NCI-H748 (cell line): ENCODE measurements at regions not wholly inside any gene's neighbourhood (a gene's known extent, or its start where the extent isn't known, plus 50 kb on each side); places are given as distances from the start of the nearest gene placed in this dataset.

Experiments used
- DNase-seq: peaks from one replicate; lab custom pipeline; 2025; ENCODE audit not compliant: unreplicated experiment; lab: John Stamatoyannopoulos, UW

DNA sequence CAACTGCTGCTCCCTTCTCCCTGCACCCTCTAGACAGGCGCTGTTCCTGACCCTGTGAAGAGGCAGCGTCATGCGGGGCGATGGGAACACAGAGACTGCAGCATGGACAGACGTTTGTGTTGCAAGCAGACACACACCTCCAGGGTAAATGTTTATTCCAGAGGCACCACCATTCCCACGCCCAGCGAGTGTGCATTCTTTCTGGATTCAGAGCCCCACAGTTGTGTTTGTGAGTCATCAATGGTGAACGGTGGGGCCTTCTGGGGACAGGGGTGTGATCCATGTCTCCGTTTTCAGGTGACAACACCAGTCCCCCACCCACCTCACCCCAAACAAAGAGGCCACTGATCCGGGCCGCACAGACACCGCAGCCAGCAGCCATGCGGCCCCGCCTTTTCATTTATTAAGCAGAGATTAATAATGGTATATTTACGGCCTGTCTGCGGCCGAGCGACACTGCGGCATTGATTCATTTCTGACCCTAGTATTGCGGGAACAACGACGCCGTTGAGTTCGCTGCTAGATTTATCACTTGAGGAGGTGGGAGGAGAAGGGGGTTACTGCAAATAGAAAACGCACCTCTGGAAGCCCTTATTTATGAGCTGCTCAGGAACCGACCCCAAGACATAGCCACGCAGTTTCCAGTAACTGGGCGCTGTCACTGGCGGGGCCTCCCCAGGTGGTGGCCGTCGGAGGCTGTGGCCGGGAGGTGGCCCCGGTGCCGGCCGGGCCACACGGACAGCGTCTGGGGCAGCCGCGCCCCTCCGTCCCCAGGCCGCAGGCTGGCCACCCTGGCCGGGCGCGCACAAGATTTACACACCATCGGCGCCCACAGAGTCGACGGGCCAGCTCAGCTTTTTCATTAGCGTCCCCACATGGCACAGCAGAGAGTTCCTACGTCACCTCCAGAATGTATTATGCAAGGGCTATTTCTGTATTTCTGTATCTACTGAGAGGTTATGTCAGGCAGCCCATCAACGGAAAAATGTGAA, 367.6 kb downstream of the THBS2 start:
- no peak for DNase-seq

DNA sequence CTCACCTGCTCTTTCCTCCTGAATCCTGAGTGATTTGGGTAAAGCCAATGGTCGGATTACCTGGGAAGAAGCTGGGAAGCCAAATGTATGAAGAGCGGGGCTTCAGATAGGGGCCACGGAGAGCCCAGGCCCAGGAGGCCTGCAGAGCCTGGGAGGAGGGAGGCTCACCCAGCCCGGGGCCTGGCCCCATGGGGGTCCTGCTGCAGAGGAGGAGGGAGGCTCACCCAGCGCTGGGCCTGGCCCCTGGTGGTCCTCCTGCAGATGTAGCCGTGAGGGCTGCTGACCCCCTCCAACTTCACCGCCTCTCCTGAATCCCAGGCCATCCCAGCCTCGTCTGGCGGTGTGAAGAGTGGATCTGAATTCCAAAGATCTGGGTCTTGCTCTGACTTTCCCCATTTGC, 368.4 kb downstream of the THBS2 start:
- no peak for DNase-seq

DNA sequence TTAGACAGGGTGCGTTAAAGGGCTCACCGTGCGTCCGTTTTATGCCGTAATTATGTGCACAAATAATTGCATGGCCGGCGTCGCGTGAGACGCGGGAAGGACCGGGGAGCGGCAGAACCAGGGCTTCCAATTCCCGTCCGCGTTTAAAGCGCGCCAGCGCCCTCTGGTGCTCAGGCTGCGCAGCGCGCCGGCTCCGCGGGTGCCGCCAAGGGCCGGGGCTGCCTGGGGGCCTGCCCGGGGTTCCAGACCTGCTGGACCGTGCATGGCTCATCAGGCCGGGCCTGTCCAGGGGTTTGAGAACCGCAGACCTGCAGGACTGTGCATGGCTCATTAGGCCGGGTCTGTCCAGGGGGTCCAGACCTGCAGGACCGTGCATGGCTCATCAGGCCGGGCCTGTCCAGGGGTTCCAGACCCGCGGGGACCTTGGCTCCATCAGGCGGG, 369.0 kb downstream of the THBS2 start:
- DNase-seq: peak; percentile 84

DNA sequence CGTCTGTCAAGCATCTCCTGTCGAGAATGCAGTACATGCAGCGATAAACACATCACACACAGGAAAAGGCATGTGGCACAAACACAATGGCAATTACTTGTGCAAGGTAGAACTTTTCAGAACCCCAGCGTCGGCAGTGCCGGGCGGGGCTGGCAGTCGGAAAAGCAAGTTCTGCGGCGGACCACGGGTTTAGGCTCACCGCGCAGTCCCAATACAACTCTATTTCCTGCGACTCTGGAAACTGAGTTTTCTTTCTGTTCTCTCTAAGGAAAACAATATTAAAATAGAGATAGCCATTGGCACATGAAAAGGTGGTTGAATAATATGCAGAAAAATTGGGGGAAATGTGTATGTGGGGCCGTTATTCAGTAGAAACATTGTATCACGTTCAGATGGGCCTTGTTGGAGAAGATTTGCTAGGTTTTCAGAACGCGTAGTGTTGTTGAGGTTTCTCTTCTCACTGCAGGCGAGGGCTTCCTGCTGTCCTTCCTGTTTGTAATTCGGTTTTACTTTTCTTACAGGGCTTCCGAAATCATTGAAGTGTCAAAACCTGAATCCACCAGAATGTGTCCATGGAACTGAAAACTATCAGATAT, 369.5 kb downstream of the THBS2 start:
- DNase-seq: no peak

DNA sequence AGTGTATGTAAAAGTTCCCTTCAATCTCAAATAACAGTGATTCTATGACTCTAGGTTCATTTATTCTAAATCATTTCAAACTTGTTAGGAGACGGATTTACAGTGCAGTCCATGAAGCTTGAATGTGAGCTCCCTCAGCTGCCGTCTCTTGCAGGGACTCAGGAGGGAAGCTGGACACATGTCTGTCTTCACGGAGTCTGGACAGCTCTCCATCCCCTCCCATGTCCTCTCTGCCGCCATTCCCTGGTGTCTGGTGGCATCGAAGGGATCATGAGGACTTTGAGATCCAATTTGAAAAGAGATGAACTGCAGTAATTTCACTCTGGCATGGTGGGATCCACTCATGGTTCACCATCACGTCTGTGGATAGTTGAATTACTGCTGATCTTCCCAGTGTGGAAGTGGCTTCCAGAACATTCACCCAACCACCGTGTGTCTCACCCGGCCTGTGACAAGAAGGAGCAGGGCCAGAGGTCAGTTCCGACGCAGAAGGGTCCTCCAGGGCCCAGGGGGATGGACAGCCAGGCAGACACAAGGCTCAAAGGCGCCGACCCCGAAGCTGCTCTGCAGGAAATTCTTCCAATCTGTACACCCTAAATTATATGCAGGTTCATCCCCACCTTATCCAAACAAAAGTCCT, 370.1 kb downstream of the THBS2 start:
- DNase-seq: no peak

DNA sequence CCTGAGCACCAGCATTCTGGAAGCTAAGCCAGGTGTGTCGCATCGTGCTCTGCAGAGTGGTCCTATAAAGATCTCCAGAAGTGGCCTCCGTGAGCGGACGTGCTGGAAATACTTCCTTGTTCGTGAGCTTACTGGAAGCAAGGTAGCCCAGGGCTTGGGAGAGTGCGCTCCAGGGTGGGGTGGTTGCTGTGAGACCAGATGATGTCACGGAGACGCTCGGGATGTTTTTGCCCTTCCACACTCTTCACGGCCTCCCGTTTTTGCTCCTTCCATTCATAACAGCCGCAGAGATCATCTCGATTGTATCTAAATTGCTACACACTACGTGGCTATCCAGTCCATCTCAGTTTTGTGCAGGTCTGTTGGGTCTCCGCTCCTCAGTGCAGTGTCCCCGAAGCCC, 373.4 kb downstream of the THBS2 start:
- no peak for DNase-seq

DNA sequence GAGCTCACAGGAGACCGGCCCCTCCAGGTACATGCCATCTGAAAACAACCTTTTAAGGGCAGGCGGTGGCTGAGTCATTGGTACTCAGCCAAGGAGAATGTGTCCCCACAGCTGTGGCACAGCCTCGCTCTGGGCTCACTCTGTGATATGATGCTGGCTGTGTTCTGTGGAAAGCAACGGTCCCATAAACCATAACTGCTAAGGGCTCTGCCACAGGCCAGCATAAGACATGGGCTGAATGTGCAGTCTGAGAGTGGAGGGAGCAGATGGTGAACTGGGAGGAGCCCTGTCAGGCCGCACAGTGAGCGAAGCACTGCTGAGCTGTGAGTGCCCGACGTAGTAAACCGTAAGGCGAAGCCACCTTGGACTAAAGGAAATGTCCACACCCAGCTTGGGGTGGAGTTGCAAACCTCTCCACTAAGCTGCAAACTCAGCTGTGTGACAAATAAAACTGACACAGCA, 375.8 kb downstream of the THBS2 start:
- DNase-seq: peak; percentile 71

DNA sequence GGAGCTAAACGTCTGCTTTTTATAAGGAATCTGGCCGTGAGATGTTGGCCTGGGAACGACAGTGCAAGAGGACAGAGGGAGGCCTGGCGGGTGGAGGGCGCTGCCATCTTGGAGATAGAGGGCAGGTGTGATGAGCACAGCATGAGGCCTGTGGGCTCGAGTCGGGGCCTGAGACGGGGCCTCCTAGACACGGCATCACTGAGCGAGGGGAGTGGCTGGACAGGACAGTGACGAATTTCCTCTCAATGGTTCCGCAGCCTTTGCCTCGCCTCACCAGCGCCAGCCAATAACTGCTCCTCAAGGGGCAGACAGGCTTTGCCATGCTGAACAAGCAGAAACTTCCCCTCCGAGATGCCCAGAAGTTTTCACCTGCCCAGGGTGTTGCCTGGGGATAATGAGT, 376.7 kb downstream of the THBS2 start:
- no peak for DNase-seq

DNA sequence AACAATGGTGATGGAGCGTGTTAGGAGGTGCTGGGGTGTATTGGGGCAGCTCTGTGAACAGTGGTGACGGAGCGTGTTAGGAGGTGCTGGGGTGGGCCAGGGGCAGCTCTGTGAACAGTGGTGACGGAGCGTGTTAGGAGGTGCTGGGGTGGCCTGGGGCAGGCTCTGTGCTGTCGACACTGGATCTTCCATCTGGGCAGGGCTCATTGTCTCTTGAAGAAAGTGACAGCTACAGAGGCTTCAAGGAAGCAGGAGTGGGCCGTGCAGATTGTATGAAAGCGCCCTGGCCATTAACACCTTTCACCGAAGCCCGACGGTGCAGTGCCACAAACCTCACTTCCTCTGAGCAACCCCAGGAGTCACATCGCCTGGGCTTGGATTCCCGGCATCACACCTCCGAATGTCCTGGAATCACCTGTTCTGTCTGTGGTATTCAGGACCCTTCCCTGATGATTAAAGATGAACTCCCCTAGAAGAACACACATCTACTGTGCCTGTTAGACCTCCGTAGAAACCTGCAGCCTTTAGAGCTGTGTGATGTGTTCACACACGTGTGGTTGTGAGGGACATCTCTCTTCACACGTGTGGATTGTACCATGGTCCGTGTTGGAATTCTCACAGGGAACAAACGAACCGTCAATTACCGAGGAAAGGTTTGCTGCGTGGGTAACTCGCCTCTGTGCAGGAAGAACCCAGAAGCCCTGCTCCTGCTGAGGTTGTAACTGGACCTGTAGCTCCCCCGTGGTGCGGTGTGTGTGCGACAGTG, 377.7 kb downstream of the THBS2 start:
- DNase-seq: no peak

DNA sequence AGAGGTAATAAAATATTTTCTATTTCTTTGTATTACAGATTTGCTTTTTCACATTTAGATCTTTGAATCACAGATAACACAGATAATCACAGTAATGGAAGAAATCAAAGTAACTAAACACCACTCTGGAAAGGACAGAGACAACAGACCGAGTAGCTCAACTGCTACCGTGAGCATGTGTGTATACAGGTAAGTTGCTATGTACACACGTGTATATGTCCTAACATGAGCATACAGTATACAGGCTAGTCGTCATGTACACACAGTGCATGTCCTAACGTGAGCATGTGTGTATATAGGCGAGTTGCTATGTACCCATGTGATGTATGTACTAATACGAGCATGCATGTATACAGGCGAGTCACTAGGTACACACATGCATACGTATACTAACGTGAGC, 379.0 kb downstream of the THBS2 start:
- DNase-seq: no peak

DNA sequence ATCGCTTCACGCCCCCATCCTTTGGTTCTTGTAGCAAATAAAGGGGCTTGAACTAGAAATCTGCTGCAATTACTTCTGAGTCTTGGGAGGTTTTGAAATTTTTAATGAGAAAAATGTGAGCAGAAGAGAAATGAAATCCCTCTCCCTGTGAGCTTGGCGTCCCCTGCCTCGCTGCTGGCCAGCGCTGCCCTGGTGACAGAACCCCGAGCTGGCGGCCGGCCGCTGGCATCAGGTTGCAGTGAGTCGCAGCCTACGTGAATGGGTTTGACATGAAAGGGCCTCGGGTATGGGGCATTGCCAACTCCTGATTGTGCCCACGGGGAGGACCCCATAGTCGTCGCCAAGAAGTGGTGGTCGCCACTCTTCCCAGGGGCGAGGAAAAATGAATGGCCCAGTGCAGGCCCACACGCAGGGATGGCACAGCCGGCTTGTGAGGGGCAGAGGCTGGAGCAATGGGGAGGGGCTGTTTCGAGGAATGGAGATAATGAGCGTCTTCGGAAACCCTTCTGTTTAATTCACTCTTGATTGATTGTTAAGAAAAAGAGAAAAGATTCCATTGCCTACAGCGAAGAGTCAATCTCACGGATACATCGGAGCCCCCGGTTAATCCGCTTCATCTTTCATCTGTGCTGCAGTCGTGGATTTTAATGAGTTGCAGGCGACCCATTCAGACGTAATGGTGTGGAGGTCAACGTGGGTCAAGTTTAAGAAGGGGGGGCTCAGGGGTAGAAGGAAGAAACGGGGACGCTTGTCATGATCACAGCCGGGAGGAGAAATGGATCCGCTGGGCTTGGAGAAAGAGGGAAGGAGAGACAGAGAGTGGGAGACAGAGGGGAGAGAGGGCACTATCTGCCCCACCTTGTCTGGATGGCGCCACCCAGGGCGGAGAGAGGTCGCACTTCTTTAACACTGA, 380.1 kb downstream of the THBS2 start:
- DNase-seq: no peak

DNA sequence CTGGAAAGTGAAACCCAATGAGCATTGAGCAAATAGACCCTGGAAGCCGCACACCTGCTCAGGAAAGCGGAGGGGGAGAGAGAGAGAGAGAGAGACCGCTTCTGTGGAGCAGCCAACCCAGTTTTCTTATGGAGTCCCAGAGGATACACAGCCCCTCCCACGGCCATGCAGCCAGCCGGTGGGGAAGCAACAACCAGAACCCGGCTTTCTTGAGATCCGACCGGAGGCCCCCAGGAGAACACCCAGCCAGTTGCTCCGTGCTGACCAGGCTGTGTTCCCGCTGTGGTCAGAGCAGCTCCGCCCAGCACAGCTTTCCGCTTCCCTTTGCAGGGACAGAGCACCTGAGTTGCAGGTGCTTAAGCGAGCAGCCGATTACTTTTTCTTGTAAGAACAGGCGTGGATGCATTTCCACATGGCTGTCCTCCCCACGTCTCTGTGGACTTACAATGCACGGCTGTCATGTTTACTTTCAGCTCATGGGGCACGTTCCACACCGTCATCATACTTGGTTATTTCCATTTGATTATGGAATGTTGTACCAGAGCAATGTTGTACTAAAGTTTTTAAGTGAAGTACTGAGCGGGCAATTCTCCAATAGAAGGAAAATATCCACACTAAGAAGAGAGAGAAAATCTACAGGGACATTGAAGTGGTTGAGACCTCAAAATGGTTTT, 381.9 kb downstream of the THBS2 start:
- peak; percentile 86 for DNase-seq

DNA sequence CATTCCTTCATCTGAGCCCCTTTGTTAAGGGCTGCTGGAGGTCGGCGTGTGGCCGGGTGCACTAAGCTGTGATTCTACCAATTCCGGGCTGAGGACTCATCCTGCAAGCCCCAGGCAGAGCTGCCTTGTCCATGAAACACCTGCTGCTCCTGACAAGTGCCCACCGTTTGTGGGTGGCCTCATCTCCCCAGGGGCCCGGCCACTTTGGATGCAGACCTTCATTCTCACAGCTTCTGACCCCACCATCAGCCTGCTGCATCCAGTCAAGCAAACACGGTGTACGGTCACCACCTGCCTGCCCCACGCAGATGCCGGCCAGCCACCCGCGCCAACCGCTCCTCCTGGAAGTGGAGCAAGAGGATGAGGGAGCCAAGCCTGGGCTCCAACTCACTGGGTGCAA, 382.7 kb downstream of the THBS2 start:
- DNase-seq: peak; percentile 56

DNA sequence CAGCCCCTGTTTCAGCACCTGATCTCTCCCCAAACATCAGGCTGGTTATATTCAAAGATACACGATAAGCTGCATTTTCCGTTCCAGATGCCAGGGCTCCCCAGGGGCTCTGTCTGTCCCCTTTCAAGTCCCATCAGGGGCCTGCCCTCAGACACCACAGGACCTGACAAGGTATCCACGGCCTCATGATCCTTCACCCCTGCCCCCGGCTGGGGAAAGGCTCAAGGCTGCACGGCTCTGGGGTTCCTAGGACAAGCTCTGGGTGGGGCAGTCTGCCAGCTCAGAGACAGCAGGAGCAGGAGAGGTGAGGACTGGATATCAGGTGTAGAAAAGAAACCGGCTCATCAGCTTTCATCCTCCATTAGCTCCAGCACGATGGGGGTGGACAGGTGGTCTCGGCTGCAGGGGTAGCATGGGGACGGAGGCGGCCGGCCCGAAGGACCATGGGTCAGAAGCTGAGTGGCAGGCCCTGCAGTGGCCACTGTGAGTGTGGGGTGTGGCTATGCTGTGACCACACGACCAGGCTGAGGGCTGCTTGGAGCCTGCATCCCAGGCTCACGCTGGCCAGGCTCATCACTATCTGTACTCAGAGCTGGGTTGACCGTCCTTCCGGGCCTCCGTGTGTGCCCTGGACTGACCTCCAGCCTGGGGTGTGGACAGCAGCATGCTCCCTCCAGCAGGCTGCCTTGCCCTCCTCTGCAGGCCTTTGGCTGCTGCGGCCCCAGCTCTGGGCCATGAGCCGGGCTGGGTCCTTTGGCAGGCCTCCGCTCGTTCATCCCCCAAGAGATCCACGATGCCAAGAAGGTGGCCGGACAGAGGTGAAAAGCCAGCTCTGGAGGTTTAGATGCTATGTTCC, 386.2 kb downstream of the THBS2 start:
- DNase-seq: no peak

DNA sequence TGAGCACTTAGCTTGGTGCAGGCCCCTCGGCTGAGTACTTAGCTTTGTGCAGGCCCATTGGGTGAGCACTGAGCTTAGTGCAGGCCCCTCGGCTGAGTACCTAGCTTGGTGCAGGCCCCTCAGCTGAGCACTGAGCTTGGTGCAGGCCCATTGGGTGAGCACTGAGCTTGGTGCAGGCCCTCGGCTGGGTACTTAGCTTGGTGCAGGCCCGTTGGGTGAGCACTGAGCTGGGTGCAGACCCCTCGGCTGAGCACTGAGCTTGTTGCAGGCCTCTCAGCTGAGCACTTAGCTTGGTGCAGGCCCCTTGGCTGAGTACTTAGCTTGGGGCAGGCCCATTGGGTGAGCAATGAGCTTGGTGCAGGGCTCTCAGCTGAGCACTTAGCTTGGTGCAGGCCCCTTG, 387.1 kb downstream of the THBS2 start:
- DNase-seq: no peak

DNA sequence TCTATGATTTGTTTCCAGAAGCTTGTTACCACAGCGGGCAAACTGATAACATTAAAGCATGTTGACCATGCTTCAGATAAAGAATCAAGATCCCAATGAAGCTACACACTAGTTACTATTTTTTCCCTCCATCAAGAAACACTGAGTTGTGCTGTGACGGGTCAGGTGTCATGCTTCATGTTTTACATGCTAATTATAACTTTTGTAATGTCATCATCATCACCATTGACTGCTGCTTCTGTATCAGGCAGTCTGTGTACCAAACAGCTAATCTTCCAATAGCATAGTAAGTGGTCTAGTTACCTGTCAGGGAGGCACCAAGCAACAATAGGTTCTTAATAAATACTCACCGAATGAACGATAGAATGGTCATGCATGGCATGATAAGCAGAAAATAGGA, 388.1 kb downstream of the THBS2 start:
- no peak for DNase-seq

DNA sequence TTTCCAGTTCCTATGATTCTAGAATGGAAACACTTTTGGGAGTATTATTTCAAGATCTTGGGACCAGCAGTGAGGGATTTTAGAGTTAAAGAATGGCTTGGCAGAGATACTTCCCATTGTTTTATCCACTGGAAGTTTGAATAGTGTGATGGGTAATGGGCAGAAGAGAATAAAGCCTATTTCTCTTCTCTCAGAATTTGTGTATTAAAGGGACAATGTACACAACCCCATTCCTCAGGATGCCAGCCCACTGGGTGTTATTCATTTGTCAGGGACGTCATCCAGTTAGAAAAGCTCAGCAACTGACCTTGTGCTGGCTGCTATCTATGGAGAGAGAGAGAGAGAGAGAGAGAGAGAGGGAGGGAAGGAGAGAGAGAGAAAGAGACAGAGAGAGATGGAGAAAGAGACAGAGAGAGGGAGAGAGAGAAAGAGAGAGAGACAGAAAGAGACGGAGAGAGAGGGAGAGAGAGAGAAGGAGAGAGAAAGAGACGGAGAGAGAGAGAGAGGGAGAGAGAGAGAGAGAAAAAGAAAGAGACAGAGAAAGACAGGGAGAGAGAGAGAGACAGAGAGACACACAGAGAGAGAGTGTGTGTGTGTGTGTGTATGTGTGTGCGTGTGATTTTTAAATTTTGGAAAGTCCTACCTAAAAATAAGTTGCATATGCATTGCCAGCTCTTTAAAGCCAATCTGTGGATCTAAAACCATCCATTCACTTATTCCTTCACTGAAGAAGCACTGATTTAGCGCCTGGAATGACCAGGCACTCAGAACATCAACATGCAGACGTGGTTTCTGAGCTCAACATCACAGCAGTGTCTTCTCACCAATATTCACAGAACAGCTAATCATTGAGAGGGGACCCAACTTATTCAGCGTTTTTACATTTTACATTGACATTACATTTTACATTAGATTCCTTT, 388.8 kb downstream of the THBS2 start:
- no peak for DNase-seq

DNA sequence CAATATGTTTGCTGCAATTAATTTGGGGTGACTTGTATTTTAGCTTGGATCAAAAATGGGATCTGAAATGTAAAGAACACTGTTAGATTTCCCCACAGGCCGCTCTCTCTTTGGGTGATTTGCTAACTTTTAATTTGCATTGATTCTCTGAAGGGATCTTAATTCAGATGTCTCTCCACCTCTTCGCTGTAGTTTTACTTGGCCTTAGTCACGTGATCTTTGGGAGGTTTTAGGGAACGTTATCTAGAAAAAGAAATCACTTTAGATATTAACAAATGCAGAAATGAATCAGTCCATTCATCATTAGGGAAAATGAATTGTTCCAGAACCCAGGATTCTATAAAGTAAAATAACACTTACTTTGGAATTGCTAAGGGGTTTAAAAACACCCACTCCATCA, 390.2 kb downstream of the THBS2 start:
- DNase-seq: no peak
